CD14-positive monocyte (primary cell): ENCODE measurements at regions not wholly inside any gene's neighbourhood (a gene's known extent, or its start where the extent isn't known, plus 50 kb on each side); places are given as distances from the start of the nearest gene placed in this dataset.

Experiments used
- DNase-seq, 3 donors: peaks; one replicate each; pipeline ENCODE4 v3.0.0-alpha.2; 2011 to 2022
- H2AFZ ChIP-seq: 2 replicates; pipeline ENCODE4 v1.6.0; 2012; ENCODE audit warnings: mild to moderate bottlenecking, low read depth, low read length, inconsistent platforms; ENCODE audit not compliant: insufficient read depth, poor library complexity, severe bottlenecking
- H3K27ac ChIP-seq, 2 donors: 1 replicate in 1 of 2; 2 replicates in 1 of 2; pipeline ENCODE4 v1.5.1; 2012 to 2013; ENCODE audit warnings: low read length in 2 of 2, control low read depth in 1 of 2, inconsistent platforms in 1 of 2, low read depth in 1 of 2, mild to moderate bottlenecking in 1 of 2
- H3K27me3 ChIP-seq, 2 donors: one replicate each; pipeline versions ENCODE4 v1.6.0 to v1.6.1; 2011 to 2013; ENCODE audit warnings: low read length in 2 of 2; ENCODE audit not compliant: control insufficient read depth in 2 of 2, insufficient read depth in 2 of 2
- H3K36me3 ChIP-seq, 2 donors: replicated peaks in 1 of 2; 1 replicate in 1 of 2; 2 replicates in 1 of 2; pipeline versions ENCODE4 v1.5.1 to v1.6.1; 2012 to 2013; ENCODE audit warnings: low read length in 2 of 2, control low read depth in 1 of 2, inconsistent platforms in 1 of 2, mild to moderate bottlenecking in 1 of 2; ENCODE audit not compliant: insufficient read depth in 2 of 2, control insufficient read depth in 1 of 2
- H3K4me1 ChIP-seq, 2 donors: 1 replicate in 1 of 2; 2 replicates in 1 of 2; pipeline versions ENCODE4 v1.5.1 to v1.6.1; 2012 to 2013; ENCODE audit warnings: low read length in 2 of 2, control low read depth in 1 of 2, inconsistent platforms in 1 of 2, mild to moderate bottlenecking in 1 of 2, moderate library complexity in 1 of 2; ENCODE audit not compliant: insufficient read depth in 2 of 2, control insufficient read depth in 1 of 2
- H3K4me2 ChIP-seq: replicated peaks from 2 replicates; pipeline ENCODE3; 2012; ENCODE audit warnings: low read length, moderate library complexity, mild to moderate bottlenecking; ENCODE audit not compliant: poor library complexity, severe bottlenecking; ENCODE audit errors: extremely low read depth
- H3K4me3 ChIP-seq, 3 experiments: fragments of 200-600 bp in 1 of 3; sonication (generic) in 1 of 3; replicated peaks in 1 of 3; 1 replicate in 2 of 3; 2 replicates in 1 of 3; pipeline ENCODE4 v1.5.1; 2011 to 2013; ENCODE audit warnings: low read length in 3 of 3, mild to moderate bottlenecking in 3 of 3, control low read depth in 2 of 3, low read depth in 2 of 3, inconsistent platforms in 1 of 3, moderate library complexity in 1 of 3
- H3K79me2 ChIP-seq: 2 replicates; pipeline ENCODE4 v1.6.0; 2012; ENCODE audit warnings: mild to moderate bottlenecking, control low read depth, inconsistent platforms, low read length, moderate library complexity; ENCODE audit not compliant: insufficient read depth
- H3K9ac ChIP-seq: 2 replicates; pipeline ENCODE4 v1.6.0; 2017; ENCODE audit warnings: low read length, mild to moderate bottlenecking; ENCODE audit not compliant: insufficient read depth, poor library complexity, severe bottlenecking
- H3K9me3 ChIP-seq, 2 donors: replicated peaks in 1 of 2; 1 replicate in 1 of 2; 2 replicates in 1 of 2; pipeline versions ENCODE4 v1.5.1 to v1.6.1; 2012 to 2013; ENCODE audit warnings: low read length in 2 of 2, control low read depth in 1 of 2; ENCODE audit not compliant: control insufficient read depth in 1 of 2, insufficient read depth in 1 of 2
- H4K20me1 ChIP-seq: 2 replicates; pipeline ENCODE4 v1.6.0; 2012; ENCODE audit warnings: mild to moderate bottlenecking, low read length, control low read depth, moderate library complexity; ENCODE audit not compliant: insufficient read depth
- H3K27ac Mint-ChIP-seq, 7 donors: one replicate each; pipeline ENCODE4 v1.8.0; 2020; ENCODE audit warnings: mild to moderate bottlenecking in 7 of 7, mixed read lengths in 7 of 7, moderate library complexity in 6 of 7, inconsistent platforms in 2 of 7
- H3K27me3 Mint-ChIP-seq, 3 donors: one replicate each; pipeline ENCODE4 v1.8.0; 2021 to 2022; ENCODE audit warnings: low read depth in 3 of 3, mild to moderate bottlenecking in 3 of 3, mixed read lengths in 3 of 3, moderate library complexity in 3 of 3, inconsistent platforms in 1 of 3
- H3K36me3 Mint-ChIP-seq, 2 donors: one replicate each; pipeline ENCODE4 v1.8.0; 2020; ENCODE audit warnings: mixed read lengths in 2 of 2, inconsistent platforms in 1 of 2, mild to moderate bottlenecking in 1 of 2
- H3K4me1 Mint-ChIP-seq: one replicate; pipeline ENCODE4 v1.8.0; 2020; ENCODE audit warnings: mild to moderate bottlenecking, mixed read lengths
- H3K4me3 Mint-ChIP-seq, 2 donors: one replicate each; pipeline ENCODE4 v1.8.0; 2020; ENCODE audit warnings: mild to moderate bottlenecking in 2 of 2, mixed read lengths in 2 of 2, moderate library complexity in 1 of 2
- H3K9me3 Mint-ChIP-seq, 7 donors: one replicate each; pipeline ENCODE4 v1.8.0; 2020 to 2022; ENCODE audit warnings: mixed read lengths in 7 of 7, mild to moderate bottlenecking in 6 of 7, moderate library complexity in 6 of 7, inconsistent platforms in 2 of 7
- CTCF ChIP-seq: fragments of 200-600 bp; IDR thresholded peaks from one replicate; pipeline ENCODE4 v1.8.0; 2022; ENCODE audit warnings: antibody characterized with exemption, mild to moderate bottlenecking
- WGBS: methylation state at CpG from one replicate; pipeline ENCODE4 v1.1.5; 2013; ENCODE audit warnings: missing lambda C conversion rate; ENCODE audit not compliant: insufficient coverage; 5-methylcytosine and 5-hydroxymethylcytosine counted together
- intact Hi-C, 2 donors: fragments of 100-400 bp; cut with micrococcal nuclease; formaldehyde crosslinking; loops; one replicate each; pipeline versions ENCODE4 v1.15.0 to v1.15.1; 2023

- peaks cover 0 to 1% (median 0%) of the 10 kb centered on the region in 3 donors for H3K27me3 Mint-ChIP-seq
- H3K27me3 ChIP-seq: no peaks in the 10 kb centered on the region
- no peaks in the 10 kb centered on the region for H3K4me1 ChIP-seq
- WGBS: no CpG with 5 or more reads among the region's 2 CpGs
- H3K79me2 ChIP-seq: no peaks in the 10 kb centered on the region
- H3K4me2 ChIP-seq: no peak overlapping the region
- intact Hi-C loops: no loop called here
- no peak overlapping the region for H3K27ac Mint-ChIP-seq
- H3K9me3 Mint-ChIP-seq: peaks cover 3 to 19% (median 8%) of the 10 kb centered on the region in 7 donors
- no peak overlapping the region for H3K4me3 Mint-ChIP-seq
- H3K4me1 Mint-ChIP-seq: no peaks in the 10 kb centered on the region
- no peaks in the 10 kb centered on the region for H3K36me3 Mint-ChIP-seq
- no peak overlapping the region for H3K4me3 ChIP-seq
- no peaks in the 10 kb centered on the region for H3K36me3 ChIP-seq
- H3K9me3 ChIP-seq: peaks cover 9 to 16% of the 10 kb centered on the region in 2 donors
- no peak overlapping the region for H2AFZ ChIP-seq
- no peak overlapping the region for H3K9ac ChIP-seq
- H3K27ac ChIP-seq: no peak overlapping the region
- H4K20me1 ChIP-seq: no peaks in the 10 kb centered on the region
- no peak for DNase-seq
- TF ChIP-seq CTCF: no peak
These were observed 802.5 kb upstream of the B3GALT2 start for GRCh38 chr1:193988885-193989284.

GRCh38 chr1:193979219-193979618 is 792.8 kb upstream of the B3GALT2 start:
- Mint-ChIP-seq H3K4me1 (no peaks in the 10 kb centered on the region), H3K4me3 (no peak overlapping the region), H3K9me3 (peaks cover 0 to 7% (median 2%) of the 10 kb centered on the region in 7 donors), H3K27ac (no peak overlapping the region), H3K27me3 (no peaks in the 10 kb centered on the region), H3K36me3 (no peaks in the 10 kb centered on the region)
- Histone ChIP-seq H3K4me1 (no peaks in the 10 kb centered on the region), H3K4me3 (no peak overlapping the region), H3K79me2 (no peaks in the 10 kb centered on the region), H3K9me3 (no peaks in the 10 kb centered on the region), H3K27me3 (no peaks in the 10 kb centered on the region), H4K20me1 (no peaks in the 10 kb centered on the region), H3K36me3 (no peaks in the 10 kb centered on the region), H3K9ac (no peak overlapping the region), H3K27ac (no peak overlapping the region), H2AFZ (no peak overlapping the region), H3K4me2 (no peak overlapping the region)
- DNase-seq: no peak
- TF ChIP-seq CTCF: no peak
- intact Hi-C loops: no loop called here
- WGBS: 92% methylated on average over 2 of the region's 4 CpGs
